KG1 (cell line): ENCODE measurements at regions not wholly inside any gene's neighbourhood (a gene's known extent, or its start where the extent isn't known, plus 50 kb on each side); places are given as distances from the start of the nearest gene placed in this dataset.
"Not testable (repeated sequence)": the region's sequence is repeated elsewhere in the genome, so short reads cannot be mapped to it uniquely, and the experiment has no call there.

Experiments
- DNase-seq: peaks from one replicate; lab custom pipeline; 2025; lab: John Stamatoyannopoulos, UW

- DNase-seq, result no peak
Observed at GRCh38 chr5:29460971-29461559, 1732.4 kb upstream of the CDH6 start.

DNA sequence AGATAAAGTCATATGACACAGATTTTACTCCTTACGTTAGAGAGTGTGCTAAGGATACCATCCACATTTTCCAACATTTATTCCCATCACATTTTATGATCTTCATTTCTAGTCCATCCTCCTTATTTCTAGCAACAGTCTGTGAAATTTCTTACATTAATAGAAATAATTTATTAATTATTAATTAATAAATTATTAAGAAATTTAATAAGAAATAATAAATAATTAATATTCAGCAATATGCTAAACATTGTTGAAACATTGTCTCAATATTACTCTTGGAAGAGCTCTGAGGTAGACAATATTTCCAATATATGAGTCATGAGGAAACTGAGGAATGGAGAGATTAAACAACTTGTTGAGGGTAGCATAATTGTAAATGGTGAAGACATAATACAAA lies 1742.5 kb upstream of the CDH6 start:
- not testable (repeated sequence) for DNase-seq

DNA sequence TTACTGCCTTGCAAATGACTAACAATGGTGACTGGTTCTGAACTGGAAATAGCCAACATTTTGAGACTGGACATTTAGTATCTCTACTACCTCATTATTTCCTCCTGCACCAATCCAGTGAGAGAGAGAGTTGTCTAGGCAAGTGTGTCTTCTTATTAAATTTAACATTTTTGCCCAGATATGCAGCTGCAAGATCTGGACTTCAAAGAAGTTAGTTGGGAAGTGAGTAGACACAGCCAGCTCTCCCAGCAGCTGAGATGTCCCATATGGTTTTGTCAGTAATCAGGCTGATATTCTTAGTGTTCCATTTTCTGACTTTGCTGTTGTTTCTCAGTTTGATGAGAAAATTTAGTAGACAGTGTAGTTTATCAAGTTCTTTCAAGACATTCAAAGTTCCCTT lies 1778.8 kb upstream of the CDH6 start:
- no peak for DNase-seq

DNA sequence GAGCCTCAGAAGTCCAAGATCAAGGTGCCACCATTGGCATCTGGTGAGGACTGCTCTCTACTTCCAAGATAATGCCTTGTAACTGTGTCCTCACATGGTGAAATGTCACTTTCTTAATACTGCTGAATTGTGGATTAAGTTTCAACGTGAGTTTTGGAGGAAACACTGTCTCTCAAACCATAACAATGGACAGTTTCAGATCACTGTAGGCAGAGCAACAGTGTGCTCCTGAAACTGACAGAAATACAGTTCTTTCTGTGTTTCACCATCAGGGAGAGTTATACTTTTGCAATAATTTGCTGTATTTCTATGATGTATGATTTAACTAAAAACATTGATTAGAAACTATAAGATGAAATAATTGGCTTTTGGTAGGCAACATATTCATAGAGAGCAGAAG lies 1780.5 kb upstream of the CDH6 start:
- no peak for DNase-seq

DNA sequence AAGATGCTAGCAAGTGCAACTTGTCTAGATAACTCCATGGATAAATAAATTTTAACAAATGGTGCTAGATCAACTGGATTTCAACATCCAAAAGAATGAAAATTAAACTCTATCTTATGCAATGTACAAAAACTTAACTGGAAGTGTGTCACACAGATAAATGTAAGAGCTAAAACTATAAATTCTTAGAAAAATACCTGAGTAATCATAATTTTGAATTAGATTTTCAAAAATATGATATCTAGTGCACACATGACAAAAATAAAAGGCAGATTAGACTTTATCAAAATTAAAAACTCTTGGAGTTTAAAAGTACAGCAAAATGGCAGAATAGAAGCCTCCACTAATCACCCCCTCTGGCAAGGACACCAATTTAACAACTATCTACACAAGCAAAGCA lies 1791.2 kb upstream of the CDH6 start:
- DNase-seq, result no peak

DNA sequence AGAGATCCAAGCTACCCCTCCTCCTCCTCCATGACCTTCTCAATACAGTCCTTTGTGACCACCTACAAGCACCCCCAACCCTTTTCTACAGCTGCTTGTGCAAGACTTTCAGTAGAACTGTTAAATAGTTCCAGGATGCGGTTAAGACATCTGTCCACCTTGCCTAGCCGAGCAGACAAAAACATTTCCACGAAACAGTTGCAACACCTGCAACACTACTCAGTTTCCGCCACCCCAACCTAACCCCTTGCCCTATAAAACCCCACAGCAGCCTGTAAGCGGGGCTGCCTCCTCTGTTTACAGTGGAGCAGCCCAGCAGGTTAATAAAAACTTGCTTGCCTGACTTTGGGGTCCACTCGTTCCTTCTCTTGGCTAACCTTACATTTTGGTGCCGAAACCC lies 1803.5 kb upstream of the CDH6 start:
- DNase-seq, result no peak

GRCh38 chr5:29387384-29387783 lies 1806.1 kb upstream of the CDH6 start:
- DNase-seq, result no peak

GRCh38 chr5:29382780-29383179 lies 1810.7 kb upstream of the CDH6 start:
- DNase-seq, result no peak

DNA sequence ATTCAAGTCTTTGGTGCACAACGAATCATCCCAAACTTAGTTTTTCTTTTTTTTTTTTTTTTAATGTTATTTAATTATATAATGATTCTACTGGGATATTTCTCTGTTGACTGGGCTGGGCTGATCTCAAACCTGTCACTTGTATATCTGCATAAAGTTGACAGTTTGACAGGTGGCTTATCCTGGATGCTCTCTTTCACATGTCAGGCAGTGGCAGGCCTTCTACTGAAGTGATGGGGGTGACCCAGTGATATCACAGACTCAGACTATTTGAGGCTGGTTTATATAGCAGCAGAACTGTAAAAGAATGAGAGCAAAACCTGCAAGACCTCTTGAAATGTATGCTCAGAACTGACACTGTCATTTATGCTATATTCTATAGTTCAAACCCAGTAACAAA lies 1813.5 kb upstream of the CDH6 start:
- DNase-seq, result no peak

DNA sequence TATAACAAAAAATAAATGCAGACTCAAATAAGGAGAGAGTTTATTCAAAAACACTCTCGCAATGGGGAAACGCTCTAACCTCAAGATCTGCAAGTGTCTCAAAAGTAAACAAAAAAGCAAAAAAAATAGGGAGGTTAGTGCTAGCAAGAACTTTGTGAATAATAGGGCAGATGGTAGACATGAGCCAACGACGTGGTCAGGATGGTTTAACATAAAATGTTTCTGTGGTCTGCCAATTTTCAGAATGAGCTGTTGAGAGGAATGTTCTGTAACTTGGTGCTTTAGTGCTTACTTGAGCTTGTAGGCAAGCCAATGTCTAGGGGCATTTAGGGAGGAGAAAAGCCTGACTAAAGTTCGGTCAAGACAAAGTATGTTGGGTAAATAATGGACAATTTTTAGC lies 1813.9 kb upstream of the CDH6 start:
- no peak for DNase-seq

- DNase-seq, result no peak
Observed at GRCh38 chr5:29378104-29378503, 1815.4 kb upstream of the CDH6 start.

DNA sequence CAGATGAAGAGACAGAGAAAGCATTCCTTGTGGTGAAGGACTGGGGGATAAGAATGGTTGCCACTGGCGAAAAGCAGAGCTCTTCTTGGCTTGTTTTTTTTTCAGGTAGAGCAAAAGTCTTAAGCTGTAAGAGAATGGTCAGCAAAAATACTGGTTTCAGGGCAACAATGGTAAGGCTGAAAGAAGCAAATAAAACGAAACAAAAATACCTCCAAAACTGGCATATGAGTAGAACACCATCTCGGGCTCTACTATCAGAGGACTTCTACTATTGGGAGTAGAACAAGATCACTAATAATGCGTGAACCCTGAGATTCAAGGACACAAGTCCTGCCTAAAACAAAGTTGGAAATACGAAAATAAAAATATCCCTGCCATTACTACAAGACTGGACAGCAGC lies 1823.2 kb upstream of the CDH6 start:
- no peak for DNase-seq

DNA sequence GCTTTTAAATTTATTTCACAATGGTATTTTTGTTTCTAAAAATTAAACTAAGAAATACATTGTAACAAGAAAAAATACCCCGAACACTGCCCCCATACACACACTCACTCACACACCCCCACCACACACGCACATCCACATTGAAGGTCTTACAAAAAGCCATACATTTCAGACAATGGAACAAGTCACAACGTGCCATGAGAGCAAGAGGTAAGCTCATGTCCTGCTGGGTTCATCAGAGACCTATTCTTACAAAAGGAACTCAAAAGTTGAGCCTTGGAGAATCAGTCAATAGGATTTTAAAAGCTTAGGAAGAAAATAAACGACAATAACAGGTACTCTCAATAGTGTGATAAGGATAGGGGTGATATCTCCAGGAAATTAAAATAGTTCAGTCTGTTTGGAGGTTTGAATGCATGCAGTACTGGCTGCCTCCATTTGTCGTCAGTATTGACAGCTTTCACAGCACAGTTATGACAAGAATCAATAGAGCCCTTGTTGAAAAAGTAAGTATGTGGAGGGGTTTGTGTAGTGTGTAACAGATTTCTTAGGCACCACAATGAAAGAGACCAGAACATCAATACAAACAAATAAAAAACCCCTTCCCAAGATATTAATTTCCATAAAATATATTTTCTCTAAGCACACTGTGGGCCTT lies 1826.2 kb upstream of the CDH6 start:
- DNase-seq, result no peak

- DNase-seq, result no peak
Observed at GRCh38 chr5:29351170-29351569, 1842.3 kb upstream of the CDH6 start.

DNA sequence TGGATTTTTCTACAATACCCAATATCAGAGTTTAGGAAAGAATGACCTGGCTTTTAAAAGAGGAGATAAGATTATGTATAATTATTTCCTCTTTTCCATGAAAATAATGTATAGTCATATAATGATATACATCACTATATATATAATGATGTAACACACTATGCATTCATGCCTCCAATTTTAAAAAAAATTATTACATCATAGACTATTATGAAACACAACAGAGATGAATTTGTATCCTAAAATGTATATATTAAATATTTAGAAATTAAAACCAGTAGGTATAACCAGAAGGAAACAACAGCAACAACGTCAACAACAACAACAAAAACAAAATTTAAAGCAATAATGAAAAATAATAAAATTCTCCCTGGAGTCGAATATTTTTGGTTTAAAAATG lies 1856.5 kb upstream of the CDH6 start:
- no peak for DNase-seq

DNA sequence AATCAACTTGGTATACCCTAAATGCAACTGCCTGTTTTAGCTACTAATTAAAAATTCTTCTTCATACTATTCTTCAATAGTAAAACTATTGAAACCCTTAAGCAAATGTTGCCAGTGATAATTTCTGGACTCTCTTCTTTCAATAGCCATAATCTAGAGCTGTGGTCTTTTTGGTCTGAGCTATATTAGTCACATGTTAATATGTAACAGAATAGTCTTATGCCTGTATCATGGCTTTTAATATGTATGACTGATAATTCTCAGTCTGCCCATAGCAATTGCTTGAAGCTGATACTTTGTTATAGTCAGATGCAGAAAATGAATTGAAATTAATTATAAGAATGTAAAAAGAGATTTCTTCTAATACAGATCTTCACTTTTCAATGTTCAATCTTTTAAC lies 1871.9 kb upstream of the CDH6 start:
- no peak for DNase-seq

GRCh38 chr5:29309359-29309758 lies 1884.1 kb upstream of the CDH6 start:
- no peak for DNase-seq

DNA sequence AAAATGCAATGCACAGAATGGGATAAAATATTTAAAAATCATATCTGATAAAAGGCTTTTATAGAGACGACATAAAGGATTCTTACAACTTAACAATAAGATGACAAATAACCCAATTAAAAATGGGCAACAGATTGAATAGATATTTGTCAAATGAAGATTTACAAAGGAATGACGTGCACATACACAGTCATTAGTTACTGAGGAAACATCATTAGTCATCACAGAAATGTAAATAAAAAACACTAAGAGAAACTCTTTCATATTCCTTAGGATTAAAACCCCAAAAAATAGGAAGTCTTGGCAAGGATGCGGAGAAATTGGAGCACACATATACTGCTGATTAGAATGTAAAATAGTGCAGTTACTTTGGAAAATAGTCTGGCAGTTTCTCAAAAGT lies 1886.0 kb upstream of the CDH6 start:
- no peak for DNase-seq

DNA sequence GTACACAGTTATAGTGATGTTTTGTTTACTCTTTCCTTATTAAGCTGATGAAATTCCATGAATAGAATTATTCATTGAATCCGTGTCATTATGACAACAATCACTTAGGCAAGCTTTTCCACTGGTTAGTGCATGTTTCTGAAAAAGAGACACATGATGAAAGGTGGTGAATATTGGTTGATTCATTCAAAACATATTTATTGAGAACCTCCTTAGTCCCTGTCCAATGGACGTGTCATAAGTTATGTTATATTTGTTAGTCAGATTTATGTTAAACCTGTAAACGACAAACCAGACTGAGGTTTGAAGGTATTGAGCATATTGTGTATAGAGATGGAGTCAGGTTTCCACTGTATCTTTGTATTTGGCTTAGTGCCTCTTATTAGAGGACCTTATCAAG lies 1888.9 kb upstream of the CDH6 start:
- no peak for DNase-seq

DNA sequence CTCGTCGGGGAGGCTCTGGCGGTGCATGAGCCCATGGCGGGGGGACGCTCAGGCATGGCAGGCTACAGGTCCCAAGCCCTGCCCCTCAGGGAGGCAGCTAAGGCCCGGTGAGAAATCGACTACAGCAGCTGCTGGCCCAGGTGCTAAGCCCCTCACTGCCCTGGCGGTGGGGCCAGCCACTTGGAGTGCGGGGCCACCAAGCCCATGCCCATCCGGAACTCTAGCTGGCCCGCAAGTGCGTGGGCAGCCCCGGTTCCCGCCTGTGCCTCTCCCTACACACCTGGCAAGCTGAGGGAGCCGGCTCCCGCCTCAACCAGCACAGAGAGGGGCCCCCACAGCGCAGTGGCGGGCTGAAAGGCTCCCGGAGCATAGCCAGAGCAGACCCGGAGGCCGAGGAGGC lies 1896.9 kb upstream of the CDH6 start:
- DNase-seq, result no peak

- no peak for DNase-seq
Observed at GRCh38 chr5:29277642-29278041, 1915.8 kb upstream of the CDH6 start.

- no peak for DNase-seq
Observed at GRCh38 chr5:29276371-29276770, 1917.1 kb upstream of the CDH6 start.

DNA sequence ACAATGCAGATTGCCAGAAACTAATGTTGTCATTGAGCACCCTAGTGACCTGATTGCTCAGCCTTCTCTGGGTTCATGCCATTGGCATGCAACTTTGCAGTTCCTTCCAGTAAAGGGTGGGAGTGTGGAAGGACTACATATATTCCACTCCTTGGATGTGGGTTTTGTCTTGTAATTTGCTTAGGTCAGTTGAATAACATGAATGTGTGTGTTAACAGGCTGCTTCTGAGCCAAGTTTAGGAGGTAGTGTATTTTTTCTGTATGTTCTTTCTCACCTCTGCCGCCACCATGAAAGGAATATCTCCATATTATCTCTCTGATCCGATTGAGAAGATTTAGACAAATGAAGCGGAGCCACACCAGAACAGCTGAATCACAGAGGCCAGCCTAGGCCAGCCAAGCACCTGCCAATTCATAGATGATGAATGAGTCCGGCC lies 1929.6 kb upstream of the CDH6 start:
- no peak for DNase-seq
